ENCODE measurements at regions not wholly inside any gene's neighbourhood (a gene's known extent, or its start where the extent isn't known, plus 50 kb on each side); places are given as distances from the start of the nearest gene placed in this dataset.

GRCh38 chr14:25461780-25462179 is 411.8 kb upstream of the STXBP6 start:
- TF ChIP-seq TCF12 (IDR thresholded peaks at IDR 0.05; ENCODE audit: low read depth): no peak
- no peak for TF ChIP-seq YY1 (IDR thresholded peaks at IDR 0.05; ENCODE audit: low read depth)
- no peak for TF ChIP-seq RAD21 (IDR thresholded peaks at IDR 0.05; ENCODE audit: low read depth)
- no peak for TF ChIP-seq REST (IDR thresholded peaks at IDR 0.05; ENCODE audit: low read depth)
- no peak for TF ChIP-seq FOXM1 (IDR thresholded peaks at IDR 0.05; ENCODE audit: borderline replicate concordance, low read depth)
- no peak for TF ChIP-seq CREB1 (IDR thresholded peaks at IDR 0.05; ENCODE audit: low read depth)
- TF ChIP-seq TAF1 (IDR thresholded peaks at IDR 0.05; ENCODE audit: low read depth): no peak
- TF ChIP-seq NFIC (IDR thresholded peaks at IDR 0.05): no peak
- TF ChIP-seq EP300 (IDR thresholded peaks at IDR 0.05; ENCODE audit: borderline replicate concordance): no peak
- TF ChIP-seq MAX (IDR thresholded peaks at IDR 0.05): no peak
- TF ChIP-seq EGR1 (IDR thresholded peaks at IDR 0.05): no peak
